Mesenchymal stem cell (in vitro differentiated cells and primary cell): ENCODE measurements at regions not wholly inside any gene's neighbourhood (a gene's known extent, or its start where the extent isn't known, plus 50 kb on each side); places are given as distances from the start of the nearest gene placed in this dataset.

ENCODE experiments used
- DNase-seq: peaks from one replicate; pipeline ENCODE4 v3.0.0-alpha.2; 2013
- H2AFZ ChIP-seq: one replicate; pipeline ENCODE4 v1.6.1; 2013; ENCODE audit warnings: low read depth, mild to moderate bottlenecking, control low read depth, inconsistent platforms, low read length, moderate library complexity
- H2AK5ac ChIP-seq: 2 replicates; pipeline ENCODE4 v1.6.1; 2013; ENCODE audit warnings: low read length, moderate library complexity, mild to moderate bottlenecking, inconsistent platforms; ENCODE audit not compliant: severe bottlenecking
- H2BK120ac ChIP-seq: one replicate; pipeline ENCODE4 v1.6.1; 2013; ENCODE audit warnings: low read depth, mild to moderate bottlenecking, inconsistent platforms, low read length, moderate library complexity
- H2BK12ac ChIP-seq, 2 experiments: one replicate each; pipeline ENCODE4 v1.6.1; 2013; ENCODE audit warnings: inconsistent platforms in 2 of 2, low read length in 2 of 2, mild to moderate bottlenecking in 2 of 2, moderate library complexity in 2 of 2, control low read depth in 1 of 2
- H2BK15ac ChIP-seq: one replicate; pipeline ENCODE4 v1.6.1; 2013; ENCODE audit warnings: mild to moderate bottlenecking, low read depth, inconsistent platforms; ENCODE audit not compliant: poor library complexity, severe bottlenecking
- H2BK5ac ChIP-seq: 2 replicates; pipeline ENCODE4 v1.6.1; 2013; ENCODE audit warnings: low read depth, mild to moderate bottlenecking, low read length, control low read depth, inconsistent platforms; ENCODE audit not compliant: poor library complexity, severe bottlenecking
- H3K14ac ChIP-seq, 2 experiments: one replicate each; pipeline ENCODE4 v1.6.1; 2013; ENCODE audit warnings: inconsistent platforms in 2 of 2, low read length in 2 of 2, control low read depth in 1 of 2, mild to moderate bottlenecking in 1 of 2, moderate library complexity in 1 of 2
- H3K18ac ChIP-seq, 2 experiments: one replicate each; pipeline ENCODE4 v1.6.1; 2013; ENCODE audit warnings: inconsistent platforms in 2 of 2, low read length in 2 of 2, control low read depth in 1 of 2, low read depth in 1 of 2, mild to moderate bottlenecking in 1 of 2
- H3K23ac ChIP-seq, 2 experiments: one replicate each; pipeline ENCODE4 v1.6.1; 2013; ENCODE audit warnings: inconsistent platforms in 2 of 2, low read length in 2 of 2, mild to moderate bottlenecking in 2 of 2, moderate library complexity in 2 of 2, control low read depth in 1 of 2
- H3K27ac ChIP-seq: 2 replicates; pipeline ENCODE4 v1.5.1; 2013; ENCODE audit warnings: mild to moderate bottlenecking, moderate library complexity, low read length, control low read depth, inconsistent platforms; ENCODE audit not compliant: poor library complexity, severe bottlenecking
- H3K27me3 ChIP-seq, 2 experiments: 2 replicates each; pipeline versions ENCODE4 v1.6.1 to v1.7.0; 2013; ENCODE audit warnings: low read length in 2 of 2, mild to moderate bottlenecking in 2 of 2, moderate library complexity in 2 of 2, control low read depth in 1 of 2, inconsistent platforms in 1 of 2; ENCODE audit not compliant: control insufficient read depth in 1 of 2, insufficient read depth in 1 of 2
- H3K36me3 ChIP-seq, 2 experiments: 2 replicates each; pipeline versions ENCODE4 v1.6.1 to v1.7.0; 2013; ENCODE audit warnings: low read length in 2 of 2, control low read depth in 1 of 2, inconsistent platforms in 1 of 2, low read depth in 1 of 2, mild to moderate bottlenecking in 1 of 2; ENCODE audit not compliant: insufficient read depth in 2 of 2, control insufficient read depth in 1 of 2
- H3K4ac ChIP-seq, 2 experiments: one replicate each; pipeline ENCODE4 v1.6.1; 2013; ENCODE audit warnings: inconsistent platforms in 2 of 2, low read length in 2 of 2, mild to moderate bottlenecking in 2 of 2, moderate library complexity in 2 of 2, control low read depth in 1 of 2, low read depth in 1 of 2
- H3K4me1 ChIP-seq: 2 replicates; pipeline ENCODE4 v1.6.1; 2013; ENCODE audit warnings: low read depth, low read length, control low read depth; ENCODE audit not compliant: control insufficient read depth, insufficient read depth
- H3K4me2 ChIP-seq: 2 replicates; pipeline ENCODE4 v1.6.1; 2013; ENCODE audit warnings: low read length, mild to moderate bottlenecking, inconsistent platforms; ENCODE audit not compliant: poor library complexity, severe bottlenecking
- H3K4me3 ChIP-seq, 2 experiments: 2 replicates each; pipeline versions ENCODE4 v1.5.1 to v1.7.0; 2013; ENCODE audit warnings: low read length in 2 of 2, mild to moderate bottlenecking in 2 of 2, control low read depth in 1 of 2, low read depth in 1 of 2; ENCODE audit not compliant: insufficient read depth in 1 of 2
- H3K79me1 ChIP-seq: replicated peaks from 2 replicates; pipeline ENCODE4 v1.6.1; 2013; ENCODE audit warnings: mild to moderate bottlenecking, control low read depth, low read length, inconsistent platforms; ENCODE audit not compliant: poor library complexity, severe bottlenecking
- H3K9ac ChIP-seq: 2 replicates; pipeline ENCODE4 v1.7.0; 2013; ENCODE audit warnings: mild to moderate bottlenecking, low read length, moderate library complexity
- H3K9me3 ChIP-seq: 2 replicates; pipeline ENCODE4 v1.7.0; 2013; ENCODE audit warnings: mild to moderate bottlenecking, low read length; ENCODE audit not compliant: control insufficient read depth
- H4K8ac ChIP-seq: one replicate; pipeline ENCODE4 v1.6.1; 2013; ENCODE audit warnings: inconsistent platforms, mild to moderate bottlenecking, low read length, moderate library complexity
- H4K91ac ChIP-seq: one replicate; pipeline ENCODE4 v1.6.1; 2013; ENCODE audit warnings: mild to moderate bottlenecking, low read length, inconsistent platforms
- WGBS: methylation state at CpG from one replicate; pipeline ENCODE4 v1.1.7; 2013; ENCODE audit warnings: mixed read lengths; 5-methylcytosine and 5-hydroxymethylcytosine counted together

DNA sequence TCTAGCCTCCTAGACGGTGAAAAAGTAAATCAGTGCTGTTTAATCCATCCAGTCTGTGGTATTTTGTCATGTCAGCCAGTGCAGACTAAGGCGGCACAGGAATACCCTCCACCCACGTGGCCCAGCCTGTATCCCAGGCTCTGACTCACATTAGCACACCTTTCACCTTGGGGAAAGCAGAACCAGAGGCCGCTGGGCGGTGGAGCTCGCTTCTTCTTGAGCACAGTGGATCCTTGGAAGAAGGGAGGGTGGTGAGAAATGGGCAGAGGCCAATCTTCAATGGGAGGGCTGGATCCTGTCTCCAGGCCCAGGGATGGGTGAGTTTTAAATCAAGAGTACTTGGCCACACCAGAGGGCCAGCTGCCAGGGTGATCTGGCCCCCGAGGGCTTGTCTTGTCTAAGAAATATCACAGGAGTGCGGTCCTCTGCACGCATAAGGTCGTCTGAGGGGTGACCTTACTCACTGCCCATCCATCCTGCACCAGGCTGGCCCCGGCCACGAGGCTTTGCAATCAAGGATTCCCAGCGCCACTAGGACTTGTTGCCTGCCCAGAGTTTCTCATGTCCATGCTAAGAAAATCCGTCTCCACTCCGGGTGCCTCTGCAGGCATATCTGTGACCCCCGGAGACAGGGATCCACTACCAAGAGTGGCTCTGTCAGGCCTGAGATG, 658.5 kb downstream of the BRD1 start:
- Histone ChIP-seq H3K9ac (no peak overlapping the region), H2BK5ac (no peak overlapping the region), H3K4me1 (no peaks in the 10 kb centered on the region)

DNA sequence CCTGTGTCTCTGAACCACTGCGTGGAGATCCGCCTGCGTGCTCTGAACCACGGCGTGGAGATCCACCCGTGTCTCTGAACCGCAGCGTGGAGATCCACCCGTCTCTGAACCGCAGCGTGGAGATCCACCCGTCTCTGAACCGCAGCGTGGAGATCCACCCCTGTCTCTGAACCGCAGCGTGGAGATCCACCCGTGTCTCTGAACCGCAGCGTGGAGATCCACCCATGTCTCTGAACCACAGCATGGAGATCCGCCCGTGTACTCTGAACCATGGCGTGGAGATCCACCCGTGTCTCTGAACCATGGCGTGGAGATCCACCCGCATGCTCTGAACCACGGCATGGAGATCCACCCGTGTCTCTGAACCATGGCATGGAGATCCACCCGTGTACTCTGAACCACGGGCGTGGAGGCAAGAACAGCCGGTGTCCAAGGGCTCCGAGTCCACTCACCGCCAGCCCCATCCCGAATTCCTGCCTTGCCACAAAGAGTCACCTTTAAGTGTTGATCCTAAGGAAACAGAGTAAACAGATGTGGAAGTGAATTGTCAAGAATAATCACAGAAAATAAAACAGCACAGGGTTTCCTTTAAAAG, 659.4 kb downstream of the BRD1 start:
- no peaks in the 10 kb centered on the region for H3K4me1 ChIP-seq
- no peak overlapping the region for H2BK5ac ChIP-seq
- no peaks in the 10 kb centered on the region for H3K79me1 ChIP-seq
- no peak overlapping the region for H3K27ac ChIP-seq
- H3K18ac ChIP-seq = no peak overlapping the region
- H4K8ac ChIP-seq = no peak overlapping the region
- H3K4me2 ChIP-seq = no peak overlapping the region
- H3K27me3 ChIP-seq = no peaks in the 10 kb centered on the region
- H2AFZ ChIP-seq = no peak overlapping the region
- 92% methylated on average over 34 of the region's 34 CpGs for WGBS
- no peak for DNase-seq
- H3K36me3 ChIP-seq = no peaks in the 10 kb centered on the region
- no peak overlapping the region for H2BK12ac ChIP-seq
- H3K9me3 ChIP-seq = no peaks in the 10 kb centered on the region
- no peak overlapping the region for H2AK5ac ChIP-seq
- H2BK15ac ChIP-seq = no peak overlapping the region
- H3K4ac ChIP-seq = no peak overlapping the region
- H3K14ac ChIP-seq = no peak overlapping the region
- H4K91ac ChIP-seq = no peak overlapping the region
- no peak overlapping the region for H2BK120ac ChIP-seq
- no peak overlapping the region for H3K4me3 ChIP-seq
- H3K23ac ChIP-seq = no peak overlapping the region
- H3K9ac ChIP-seq = no peak overlapping the region

More for the DNA sequence above, 658.5 kb downstream of the BRD1 start:
- Histone ChIP-seq H3K27ac (no peak overlapping the region), H2AFZ (no peak overlapping the region), H3K18ac (no peak overlapping the region), H3K79me1 (no peaks in the 10 kb centered on the region), H3K27me3 (no peaks in the 10 kb centered on the region), H3K36me3 (no peaks in the 10 kb centered on the region), H3K4me3 (no peak overlapping the region), H3K4ac (no peak overlapping the region), H2AK5ac (no peak overlapping the region), H2BK12ac (no peak overlapping the region), H3K14ac (no peak overlapping the region), H3K9me3 (no peaks in the 10 kb centered on the region), H4K8ac (no peak overlapping the region), H2BK120ac (no peak overlapping the region), H3K4me2 (no peak overlapping the region), H2BK15ac (no peak overlapping the region), H3K23ac (no peak overlapping the region), H4K91ac (no peak overlapping the region)
- no peak for DNase-seq
- 68% methylated on average over 16 of the region's 16 CpGs for WGBS

DNA sequence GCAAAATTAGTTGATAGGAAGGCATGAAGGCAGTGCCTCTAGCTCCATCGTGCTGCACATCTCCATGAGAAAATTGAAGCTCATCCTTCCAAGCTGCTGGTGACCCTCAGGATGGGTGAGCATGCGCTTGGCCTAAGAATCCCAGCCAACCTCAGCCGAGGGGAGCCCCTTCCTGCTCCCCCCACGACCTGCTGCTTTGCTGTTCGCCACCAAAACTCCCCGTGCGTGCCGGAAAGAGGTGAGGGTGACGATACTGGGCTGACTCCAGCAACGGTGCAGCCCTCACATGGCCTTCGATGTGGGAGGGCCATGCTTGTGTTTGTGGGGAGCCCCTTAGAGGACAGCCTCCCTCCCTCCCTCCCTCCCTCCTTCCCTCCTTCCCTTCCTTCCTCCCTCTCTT, 660.9 kb downstream of the BRD1 start:
- Histone ChIP-seq H3K14ac (no peak overlapping the region), H2BK120ac (no peak overlapping the region), H4K8ac (no peak overlapping the region), H3K79me1 (no peaks in the 10 kb centered on the region), H2AK5ac (no peak overlapping the region), H3K27ac (no peak overlapping the region), H3K4me3 (no peak overlapping the region), H3K9ac (no peak overlapping the region), H3K4me1 (no peaks in the 10 kb centered on the region), H3K4ac (no peak overlapping the region), H3K36me3 (no peaks in the 10 kb centered on the region), H3K4me2 (no peak overlapping the region), H2BK12ac (no peak overlapping the region), H2AFZ (no peak overlapping the region), H4K91ac (no peak overlapping the region), H2BK15ac (no peak overlapping the region), H3K18ac (no peak overlapping the region), H3K23ac (no peak overlapping the region), H2BK5ac (no peak overlapping the region), H3K27me3 (no peaks in the 10 kb centered on the region), H3K9me3 (no peaks in the 10 kb centered on the region)
- DNase-seq = no peak
- WGBS = 80% methylated on average over 11 of the region's 11 CpGs

DNA sequence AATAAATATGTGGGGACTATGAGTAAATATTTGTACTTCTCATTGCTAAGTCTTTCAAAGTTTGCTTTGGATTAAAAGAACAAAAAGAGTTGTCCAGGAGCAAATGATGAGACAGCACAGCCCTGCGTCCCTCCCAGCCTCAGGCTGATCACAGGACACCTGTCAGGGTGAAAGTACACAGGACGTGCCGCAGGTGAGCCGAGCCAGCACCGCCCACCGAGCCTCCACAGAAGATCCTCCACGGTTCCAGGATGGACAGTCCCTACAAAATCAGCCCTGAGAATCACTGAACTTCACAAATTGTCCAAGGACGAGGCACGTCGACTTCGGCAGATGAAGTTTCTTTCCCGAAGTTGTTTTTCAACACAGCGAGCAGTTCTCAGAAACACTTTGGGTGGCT, 661.5 kb downstream of the BRD1 start:
- H3K4ac ChIP-seq = no peak overlapping the region
- no peak overlapping the region for H3K23ac ChIP-seq
- H2AK5ac ChIP-seq = no peak overlapping the region
- H3K4me3 ChIP-seq = no peak overlapping the region
- no peaks in the 10 kb centered on the region for H3K9me3 ChIP-seq
- no peaks in the 10 kb centered on the region for H3K4me1 ChIP-seq
- no peaks in the 10 kb centered on the region for H3K79me1 ChIP-seq
- no peak overlapping the region for H4K8ac ChIP-seq
- H2BK15ac ChIP-seq = no peak overlapping the region
- H3K27ac ChIP-seq = no peak overlapping the region
- H3K18ac ChIP-seq = no peak overlapping the region
- WGBS = 84% methylated on average over 13 of the region's 13 CpGs
- H3K9ac ChIP-seq = no peak overlapping the region
- DNase-seq = no peak
- H3K36me3 ChIP-seq = no peaks in the 10 kb centered on the region
- no peak overlapping the region for H2BK120ac ChIP-seq
- no peaks in the 10 kb centered on the region for H3K27me3 ChIP-seq
- no peak overlapping the region for H4K91ac ChIP-seq
- no peak overlapping the region for H3K14ac ChIP-seq
- H2BK5ac ChIP-seq = no peak overlapping the region
- no peak overlapping the region for H2AFZ ChIP-seq
- no peak overlapping the region for H3K4me2 ChIP-seq
- no peak overlapping the region for H2BK12ac ChIP-seq
